HFFc6 (cell line): ENCODE measurements at regions not wholly inside any gene's neighbourhood (a gene's known extent, or its start where the extent isn't known, plus 50 kb on each side); places are given as distances from the start of the nearest gene placed in this dataset.

Experiments
- DNase-seq: peaks from one replicate; pipeline ENCODE4 v3.0.0-alpha.2; 2018
- H3K27ac Mint-ChIP-seq: 2 replicates; pipeline ENCODE4 v1.8.0; 2020; ENCODE audit warnings: mild to moderate bottlenecking, mixed read lengths
- H3K27me3 Mint-ChIP-seq: 2 replicates; pipeline ENCODE4 v1.8.0; 2021; ENCODE audit warnings: mild to moderate bottlenecking, moderate library complexity, mixed read lengths; ENCODE audit not compliant: insufficient read depth
- H3K36me3 Mint-ChIP-seq: 2 replicates; pipeline ENCODE4 v1.8.0; 2021; ENCODE audit warnings: low read depth, mixed read lengths
- H3K4me1 Mint-ChIP-seq: 2 replicates; pipeline ENCODE4 v1.8.0; 2020; ENCODE audit warnings: low read depth, mixed read lengths
- H3K4me3 Mint-ChIP-seq: 2 replicates; pipeline ENCODE4 v1.8.0; 2020; ENCODE audit warnings: mild to moderate bottlenecking, moderate library complexity, mixed read lengths
- H3K9me3 Mint-ChIP-seq: 2 replicates; pipeline ENCODE4 v1.8.0; 2020; ENCODE audit warnings: mild to moderate bottlenecking, mixed read lengths
- CTCF ChIP-seq: fragments of 200-600 bp; sonication (generic); IDR thresholded peaks from 2 replicates; pipeline ENCODE4 v1.5.0; 2021; ENCODE audit warnings: antibody characterized with exemption, mild to moderate bottlenecking

GRCh38 chr3:13134879-13135206 is 61.6 kb upstream of the IQSEC1 start:
- H3K27me3 Mint-ChIP-seq = peaks cover 39% of the 10 kb centered on the region
- TF ChIP-seq CTCF = no peak
- no peak for DNase-seq
- H3K4me3 Mint-ChIP-seq = no peak overlapping the region
- H3K4me1 Mint-ChIP-seq = no peaks in the 10 kb centered on the region
- no peaks in the 10 kb centered on the region for H3K36me3 Mint-ChIP-seq
- H3K27ac Mint-ChIP-seq = no peak overlapping the region
- H3K9me3 Mint-ChIP-seq = no peaks in the 10 kb centered on the region

- no peak for TF ChIP-seq CTCF
- no peak for DNase-seq
- Mint-ChIP-seq H3K27ac (no peak overlapping the region), H3K9me3 (no peaks in the 10 kb centered on the region), H3K4me3 (no peak overlapping the region), H3K27me3 (peaks cover 37% of the 10 kb centered on the region), H3K36me3 (no peaks in the 10 kb centered on the region), H3K4me1 (no peaks in the 10 kb centered on the region)
Observed at GRCh38 chr3:13134166-13134878, 61.1 kb upstream of the IQSEC1 start.

- Mint-ChIP-seq H3K4me3 (no peak overlapping the region), H3K27ac (no peak overlapping the region), H3K27me3 (peaks cover 42% of the 10 kb centered on the region), H3K9me3 (no peaks in the 10 kb centered on the region), H3K36me3 (no peaks in the 10 kb centered on the region), H3K4me1 (no peaks in the 10 kb centered on the region)
- TF ChIP-seq CTCF = no peak
- no peak for DNase-seq
Observed at GRCh38 chr3:13133471-13133981, 60.3 kb upstream of the IQSEC1 start.

GRCh38 chr3:13132731-13133410 is 59.6 kb upstream of the IQSEC1 start:
- Mint-ChIP-seq H3K4me1 (no peaks in the 10 kb centered on the region), H3K4me3 (no peak overlapping the region), H3K9me3 (no peaks in the 10 kb centered on the region), H3K27ac (no peak overlapping the region), H3K36me3 (no peaks in the 10 kb centered on the region), H3K27me3 (peaks cover 45% of the 10 kb centered on the region)
- TF ChIP-seq CTCF = no peak
- no peak for DNase-seq

GRCh38 chr3:13132281-13132680 is 59.1 kb upstream of the IQSEC1 start:
- TF ChIP-seq CTCF = no peak
- Mint-ChIP-seq H3K27ac (no peak overlapping the region), H3K4me1 (no peaks in the 10 kb centered on the region), H3K27me3 (peaks cover 45% of the 10 kb centered on the region), H3K9me3 (no peaks in the 10 kb centered on the region), H3K4me3 (no peak overlapping the region), H3K36me3 (no peaks in the 10 kb centered on the region)
- DNase-seq = no peak
